Activated T-cell treated with anti-CD3 and anti-CD28 coated beads, Interleukin-2, amount 50 U/mL, for 4 hours (primary cell): ENCODE measurements at regions not wholly inside any gene's neighbourhood (a gene's known extent, or its start where the extent isn't known, plus 50 kb on each side); places are given as distances from the start of the nearest gene placed in this dataset.
"Not testable (repeated sequence)": the region's sequence is repeated elsewhere in the genome, so short reads cannot be mapped to it uniquely, and the experiment has no call there.

Experiments
- ATAC-seq, 2 donors: fragments of 200-7000 bp; cut with Tn5 transposase; one replicate each; pipeline ENCODE4 v1.10.0; 2021
- DNase-seq: peaks from one replicate; pipeline ENCODE4 v3.0.0-alpha.2; 2020
- H3K27me3 Mint-ChIP-seq: one replicate; pipeline ENCODE4 v1.8.0; 2021; ENCODE audit warnings: low read depth, mixed read lengths
- H3K36me3 Mint-ChIP-seq: one replicate; pipeline ENCODE4 v1.8.0; 2022; ENCODE audit warnings: mixed read lengths; ENCODE audit not compliant: insufficient read depth
- H3K4me1 Mint-ChIP-seq: one replicate; pipeline ENCODE4 v1.8.0; 2021; ENCODE audit warnings: low read depth, mixed read lengths
- H3K4me3 Mint-ChIP-seq: one replicate; pipeline ENCODE4 v1.8.0; 2021; ENCODE audit warnings: mild to moderate bottlenecking, moderate library complexity, mixed read lengths
- H3K9me3 Mint-ChIP-seq: one replicate; pipeline ENCODE4 v1.8.0; 2021; ENCODE audit warnings: mixed read lengths

GRCh38 chr7:140257278-140257677, 80.5 kb upstream of the KDM7A start:
- H3K27me3 Mint-ChIP-seq, ATAC-seq, H3K36me3 Mint-ChIP-seq, H3K4me3 Mint-ChIP-seq, DNase-seq, H3K9me3 Mint-ChIP-seq: not testable (repeated sequence)
- H3K4me1 Mint-ChIP-seq: peaks cover 33% of the 10 kb centered on the region

- H3K4me3 Mint-ChIP-seq, DNase-seq, H3K27me3 Mint-ChIP-seq, H3K36me3 Mint-ChIP-seq, ATAC-seq, H3K9me3 Mint-ChIP-seq: not testable (repeated sequence)
- peaks cover 22% of the 10 kb centered on the region for H3K4me1 Mint-ChIP-seq
These were observed 78.2 kb upstream of the KDM7A start for GRCh38 chr7:140254976-140255375.

DNA sequence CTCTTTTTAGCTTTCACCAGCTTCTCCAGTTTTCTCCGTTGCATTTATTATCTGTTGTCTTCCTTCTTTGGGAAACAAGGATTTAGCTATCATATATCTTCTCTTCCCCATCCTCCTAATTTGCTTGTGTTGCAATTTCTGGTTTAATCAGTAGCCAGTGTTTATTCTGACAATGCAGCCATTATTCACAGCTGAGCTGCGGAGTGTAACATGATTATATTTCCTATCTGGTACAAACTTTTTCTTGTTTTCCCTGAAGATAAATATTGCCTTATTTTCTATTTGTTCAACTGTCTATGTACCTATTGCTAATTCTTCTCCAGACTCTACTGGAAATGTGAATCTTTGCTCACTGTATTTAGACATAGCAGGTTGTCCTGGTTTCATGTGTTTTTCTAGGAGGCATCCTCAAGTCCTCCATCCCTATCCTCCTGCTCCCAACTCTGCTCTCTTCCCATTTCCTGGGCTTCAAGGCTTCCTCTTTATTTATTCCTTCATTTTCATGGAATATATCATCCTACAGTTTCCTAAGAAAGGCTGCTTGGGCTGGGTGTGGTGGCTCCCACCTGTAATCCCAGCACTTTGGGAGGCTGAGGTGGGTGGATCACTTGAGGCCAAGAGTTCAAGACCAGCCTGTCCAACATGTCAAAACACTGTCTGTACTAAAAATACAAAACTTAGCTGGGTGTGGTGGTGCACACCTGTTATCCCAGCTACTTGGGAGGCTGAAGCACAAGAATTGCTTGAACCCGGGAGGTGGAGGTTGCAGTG, 72.4 kb upstream of the KDM7A start:
- no peak for DNase-seq
- Mint-ChIP-seq H3K36me3 (no peaks in the 10 kb centered on the region), H3K4me3 (no peak overlapping the region), H3K4me1 (peaks cover 17% of the 10 kb centered on the region), H3K9me3 (no peaks in the 10 kb centered on the region), H3K27me3 (no peaks in the 10 kb centered on the region)
- no peak for ATAC-seq

GRCh38 chr7:140247559-140247958, 70.8 kb upstream of the KDM7A start:
- H3K36me3 Mint-ChIP-seq: no peaks in the 10 kb centered on the region
- no peaks in the 10 kb centered on the region for H3K9me3 Mint-ChIP-seq
- DNase-seq (no peak), ATAC-seq (no peak)
- no peak overlapping the region for H3K4me3 Mint-ChIP-seq
- H3K27me3 Mint-ChIP-seq: no peaks in the 10 kb centered on the region
- H3K4me1 Mint-ChIP-seq: peaks cover 6% of the 10 kb centered on the region

GRCh38 chr7:140245611-140246105, 68.9 kb upstream of the KDM7A start:
- no peaks in the 10 kb centered on the region for H3K27me3 Mint-ChIP-seq
- H3K4me1 Mint-ChIP-seq: peaks cover 12% of the 10 kb centered on the region
- no peaks in the 10 kb centered on the region for H3K9me3 Mint-ChIP-seq
- ATAC-seq: no peak
- no peak overlapping the region for H3K4me3 Mint-ChIP-seq
- no peak for DNase-seq
- no peaks in the 10 kb centered on the region for H3K36me3 Mint-ChIP-seq

- peak; percentile 50 to 70 for ATAC-seq
- peaks cover 12% of the 10 kb centered on the region for H3K4me1 Mint-ChIP-seq
These were observed 65.6 kb upstream of the KDM7A start for GRCh38 chr7:140242057-140243031.

GRCh38 chr7:140239653-140239935, 62.8 kb upstream of the KDM7A start:
- H3K27me3 Mint-ChIP-seq: no peaks in the 10 kb centered on the region
- H3K4me1 Mint-ChIP-seq: peaks cover 12% of the 10 kb centered on the region
- no peak overlapping the region for H3K4me3 Mint-ChIP-seq
- DNase-seq: no peak
- H3K36me3 Mint-ChIP-seq: no peaks in the 10 kb centered on the region
- no peak for ATAC-seq
- no peaks in the 10 kb centered on the region for H3K9me3 Mint-ChIP-seq

More at GRCh38 chr7:140242057-140243031, 65.6 kb upstream of the KDM7A start:
- H3K4me3 Mint-ChIP-seq: no peak overlapping the region
- no peak for DNase-seq
- no peaks in the 10 kb centered on the region for H3K27me3 Mint-ChIP-seq
- H3K9me3 Mint-ChIP-seq: no peaks in the 10 kb centered on the region
- H3K36me3 Mint-ChIP-seq: no peaks in the 10 kb centered on the region

- no peak overlapping the region for H3K4me3 Mint-ChIP-seq
These were observed 62.2 kb upstream of the KDM7A start for GRCh38 chr7:140238778-140239652.

DNA sequence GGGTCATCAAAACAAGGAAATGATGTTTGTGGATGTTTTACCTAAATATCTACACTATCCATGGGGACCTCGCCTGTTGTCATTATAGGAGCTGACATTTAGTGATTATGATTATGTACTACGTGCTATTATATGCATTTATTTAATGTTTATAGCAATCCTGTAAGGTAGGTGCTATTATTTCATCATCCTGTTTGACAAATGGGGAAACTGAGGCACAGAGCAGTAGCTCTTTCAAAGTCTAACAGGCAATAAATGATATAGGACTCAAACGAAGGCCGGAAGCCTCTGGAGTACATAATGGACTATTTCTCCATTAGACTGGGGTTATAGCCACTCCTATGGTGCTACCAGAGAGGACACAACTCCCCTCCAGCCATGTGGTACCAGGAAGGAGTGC, 60.6 kb upstream of the KDM7A start:
- ATAC-seq (no peak), DNase-seq (no peak)
- no peaks in the 10 kb centered on the region for H3K36me3 Mint-ChIP-seq
- H3K27me3 Mint-ChIP-seq: no peaks in the 10 kb centered on the region
- H3K4me3 Mint-ChIP-seq: no peak overlapping the region
- peaks cover 9% of the 10 kb centered on the region for H3K4me1 Mint-ChIP-seq
- no peaks in the 10 kb centered on the region for H3K9me3 Mint-ChIP-seq

More at GRCh38 chr7:140238778-140239652, 62.2 kb upstream of the KDM7A start:
- Mint-ChIP-seq H3K4me1 (peaks cover 12% of the 10 kb centered on the region), H3K9me3 (no peaks in the 10 kb centered on the region), H3K27me3 (no peaks in the 10 kb centered on the region), H3K36me3 (no peaks in the 10 kb centered on the region)
- no peak for ATAC-seq
- no peak for DNase-seq

DNA sequence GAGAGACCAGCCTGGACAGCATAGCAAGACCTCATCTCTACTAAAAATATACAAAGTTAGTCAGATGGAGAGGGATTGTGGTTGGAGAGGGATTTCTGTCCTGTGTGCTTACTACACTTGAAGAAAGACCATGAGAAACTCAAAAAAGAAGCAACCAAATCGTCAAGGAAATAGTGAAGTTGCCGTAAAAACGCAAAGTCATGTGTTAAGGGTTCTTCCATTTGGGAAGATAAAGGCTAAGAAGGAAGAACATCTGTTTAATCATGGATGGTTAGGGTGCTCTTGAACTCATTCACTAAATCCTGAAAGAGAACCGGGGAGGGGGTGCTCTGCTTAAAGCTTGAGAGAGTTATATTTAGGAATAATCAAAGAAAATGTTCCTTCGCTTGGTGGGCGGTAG, 59.8 kb upstream of the KDM7A start:
- Mint-ChIP-seq H3K4me3 (no peak overlapping the region), H3K36me3 (no peaks in the 10 kb centered on the region), H3K9me3 (no peaks in the 10 kb centered on the region), H3K27me3 (no peaks in the 10 kb centered on the region), H3K4me1 (peaks cover 9% of the 10 kb centered on the region)
- ATAC-seq (no peak), DNase-seq (no peak)

DNA sequence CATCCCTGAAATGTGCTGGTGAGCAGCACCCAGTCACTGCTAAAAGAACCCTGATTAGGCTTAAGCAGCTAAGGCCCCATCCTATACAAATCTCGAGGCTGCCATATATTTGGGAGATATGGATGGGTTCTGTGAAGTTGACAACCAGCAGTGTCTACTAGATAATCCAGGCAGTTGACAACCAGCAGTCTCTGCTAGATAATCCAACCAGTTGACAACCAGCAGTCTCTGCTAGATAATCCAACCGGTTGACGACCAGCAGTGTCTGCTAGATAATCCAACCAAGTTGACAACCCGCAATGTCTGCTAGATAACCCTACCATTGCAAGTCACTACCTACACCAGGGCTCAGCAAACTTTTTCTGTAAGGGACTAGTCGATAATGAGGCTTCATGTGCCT, 58.3 kb upstream of the KDM7A start:
- ATAC-seq (no peak), DNase-seq (no peak)
- Mint-ChIP-seq H3K9me3 (no peaks in the 10 kb centered on the region), H3K36me3 (no peaks in the 10 kb centered on the region), H3K27me3 (no peaks in the 10 kb centered on the region), H3K4me3 (no peak overlapping the region), H3K4me1 (peaks cover 16% of the 10 kb centered on the region)

DNA sequence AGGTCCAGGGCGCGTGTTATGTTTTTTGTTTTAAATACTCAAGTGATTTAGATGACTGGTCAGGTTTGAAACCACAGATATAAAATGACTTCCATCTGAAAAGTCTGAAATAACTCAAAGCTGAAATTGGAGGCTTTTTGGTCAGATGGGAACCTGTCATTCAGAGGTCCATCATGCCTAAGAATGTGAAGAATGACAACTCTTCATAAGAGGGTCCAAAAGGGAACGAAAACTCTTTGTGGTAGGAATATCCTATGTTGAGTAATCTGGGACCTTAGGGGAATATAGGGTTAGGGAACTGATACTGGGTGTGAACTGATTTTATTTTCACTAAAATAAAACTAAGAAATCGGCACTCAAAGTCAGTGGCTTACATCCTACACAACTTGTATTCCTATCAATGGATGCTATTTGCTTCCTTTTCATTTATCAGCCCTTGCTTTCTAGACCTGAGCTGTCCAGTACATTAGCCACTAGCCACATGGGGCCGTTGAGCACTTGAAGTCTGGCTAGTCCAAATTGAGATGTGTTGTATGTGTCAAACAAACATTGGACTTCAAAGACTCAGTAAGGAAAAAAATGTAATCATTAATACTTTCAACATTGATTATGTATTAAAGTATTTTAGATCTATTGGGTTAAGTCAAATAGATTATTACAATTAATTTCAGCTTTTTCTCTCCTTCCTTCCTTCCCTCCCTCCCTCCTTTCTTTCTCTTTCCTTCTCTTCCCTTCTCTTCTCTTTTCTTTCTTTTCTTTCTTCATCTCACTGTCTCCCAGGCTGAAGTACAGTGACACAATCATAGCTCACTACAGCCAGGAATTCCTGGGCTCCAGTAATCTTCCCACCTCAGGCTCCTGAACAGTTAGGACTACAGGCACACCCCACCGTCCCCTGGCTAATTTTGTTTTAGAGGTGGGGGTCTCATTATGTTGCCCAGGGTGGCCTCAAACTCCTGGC, 56.5 kb upstream of the KDM7A start:
- DNase-seq (no peak), ATAC-seq (no peak)
- H3K4me3 Mint-ChIP-seq: no peak overlapping the region
- H3K36me3 Mint-ChIP-seq: no peaks in the 10 kb centered on the region
- H3K27me3 Mint-ChIP-seq: no peaks in the 10 kb centered on the region
- no peaks in the 10 kb centered on the region for H3K9me3 Mint-ChIP-seq
- peaks cover 26% of the 10 kb centered on the region for H3K4me1 Mint-ChIP-seq

GRCh38 chr7:140231771-140232491, 55.1 kb upstream of the KDM7A start:
- peak; percentile 7 to 15 for ATAC-seq
- Mint-ChIP-seq H3K4me3 (peak overlapping the region; percentile 91), H3K9me3 (no peaks in the 10 kb centered on the region), H3K27me3 (no peaks in the 10 kb centered on the region), H3K36me3 (no peaks in the 10 kb centered on the region), H3K4me1 (peaks cover 32% of the 10 kb centered on the region)
- DNase-seq: peak; percentile 34
